Activated CD4-positive, alpha-beta T cell treated with anti-CD3 and anti-CD28 coated beads, Interleukin-2, amount 10 ng/mL, durations not matched to agents 7 days and 5 days (primary cell): ENCODE measurements at regions not wholly inside any gene's neighbourhood (a gene's known extent, or its start where the extent isn't known, plus 50 kb on each side); places are given as distances from the start of the nearest gene placed in this dataset.
"Not testable (repeated sequence)": the region's sequence is repeated elsewhere in the genome, so short reads cannot be mapped to it uniquely, and the experiment has no call there.

ENCODE experiments used
- CTCF ChIA-PET: fragments of 350-600 bp; sonication (Branson Sonifier 250); formaldehyde crosslinking; loops from one replicate; lab custom pipeline; 2021; ENCODE audit warnings: antibody characterized with exemption; lab: Charles Lee
- POLR2A ChIA-PET: fragments of 350-600 bp; sonication (Branson Sonifier 250); formaldehyde crosslinking; loops from one replicate; lab custom pipeline; 2021; ENCODE audit warnings: antibody characterized with exemption; lab: Charles Lee
- DNase-seq: peaks from one replicate; pipeline ENCODE4 v3.0.0-alpha.2; 2020
- H3K27ac Mint-ChIP-seq: one replicate; pipeline ENCODE4 v1.8.0; 2021; ENCODE audit warnings: mild to moderate bottlenecking, moderate library complexity, mixed read lengths
- H3K27me3 Mint-ChIP-seq: one replicate; pipeline ENCODE4 v1.8.0; 2021; ENCODE audit warnings: mixed read lengths
- H3K36me3 Mint-ChIP-seq: one replicate; pipeline ENCODE4 v1.8.0; 2021; ENCODE audit warnings: low read depth, mixed read lengths
- H3K4me1 Mint-ChIP-seq: one replicate; pipeline ENCODE4 v1.8.0; 2021; ENCODE audit warnings: mixed read lengths
- H3K4me3 Mint-ChIP-seq: one replicate; pipeline ENCODE4 v1.8.0; 2021; ENCODE audit warnings: mild to moderate bottlenecking, moderate library complexity, mixed read lengths
- H3K9me3 Mint-ChIP-seq: one replicate; pipeline ENCODE4 v1.8.0; 2021; ENCODE audit warnings: mixed read lengths

GRCh38 chr3:117846238-117846637 lies 1136.7 kb downstream of the TUSC7 start:
- ChIA-PET POLR2A (no interaction called here), CTCF (no interaction called here)
- no peaks in the 10 kb centered on the region for H3K4me1 Mint-ChIP-seq
- no peak overlapping the region for H3K27ac Mint-ChIP-seq
- DNase-seq, result no peak
- no peaks in the 10 kb centered on the region for H3K36me3 Mint-ChIP-seq
- H3K9me3 Mint-ChIP-seq, result no peaks in the 10 kb centered on the region
- no peaks in the 10 kb centered on the region for H3K27me3 Mint-ChIP-seq
- H3K4me3 Mint-ChIP-seq, result no peak overlapping the region

- H3K27me3 Mint-ChIP-seq, result no peaks in the 10 kb centered on the region
- no peak overlapping the region for H3K27ac Mint-ChIP-seq
- H3K36me3 Mint-ChIP-seq, result no peaks in the 10 kb centered on the region
- no peak overlapping the region for H3K4me3 Mint-ChIP-seq
- no peak for DNase-seq
- no peaks in the 10 kb centered on the region for H3K4me1 Mint-ChIP-seq
- ChIA-PET CTCF (interaction anchor here (0.6 kb wide), 1 partner anchor 13 kb away, joined by 3 read pairs; no protein-coding TSS in a partner anchor), POLR2A (no interaction called here)
- H3K9me3 Mint-ChIP-seq, result peaks cover 2% of the 10 kb centered on the region
Measured at GRCh38 chr3:117848606-117849005, 1139.0 kb downstream of the TUSC7 start.

GRCh38 chr3:117853923-117854668 lies 1144.5 kb downstream of the TUSC7 start:
- H3K36me3 Mint-ChIP-seq, result no peaks in the 10 kb centered on the region
- no peak overlapping the region for H3K27ac Mint-ChIP-seq
- peaks cover 2% of the 10 kb centered on the region for H3K9me3 Mint-ChIP-seq
- no peak for DNase-seq
- no peak overlapping the region for H3K4me3 Mint-ChIP-seq
- CTCF ChIA-PET, result no interaction called here
- POLR2A ChIA-PET, result no interaction called here
- no peaks in the 10 kb centered on the region for H3K27me3 Mint-ChIP-seq
- H3K4me1 Mint-ChIP-seq, result no peaks in the 10 kb centered on the region

- DNase-seq, result no peak
- ChIA-PET POLR2A (no interaction called here), CTCF (no interaction called here)
- Mint-ChIP-seq H3K27me3 (no peaks in the 10 kb centered on the region), H3K36me3 (no peaks in the 10 kb centered on the region), H3K4me1 (no peaks in the 10 kb centered on the region), H3K4me3 (no peak overlapping the region), H3K27ac (no peak overlapping the region), H3K9me3 (peaks cover 9% of the 10 kb centered on the region)
Measured at GRCh38 chr3:117856354-117856753, 1146.8 kb downstream of the TUSC7 start.

- Mint-ChIP-seq H3K4me3 (no peak overlapping the region), H3K4me1 (no peaks in the 10 kb centered on the region), H3K36me3 (no peaks in the 10 kb centered on the region), H3K27me3 (no peaks in the 10 kb centered on the region), H3K27ac (no peak overlapping the region), H3K9me3 (peaks cover 7% of the 10 kb centered on the region)
- DNase-seq, result no peak
- ChIA-PET POLR2A (no interaction called here), CTCF (no interaction called here)
Measured at GRCh38 chr3:117863146-117863545, 1153.6 kb downstream of the TUSC7 start.

GRCh38 chr3:117865338-117865737 lies 1155.8 kb downstream of the TUSC7 start:
- no peak for DNase-seq
- Mint-ChIP-seq H3K4me1 (no peaks in the 10 kb centered on the region), H3K4me3 (no peak overlapping the region), H3K36me3 (no peaks in the 10 kb centered on the region), H3K9me3 (peaks cover 4% of the 10 kb centered on the region), H3K27ac (no peak overlapping the region), H3K27me3 (no peaks in the 10 kb centered on the region)
- CTCF ChIA-PET, result no interaction called here
- POLR2A ChIA-PET, result no interaction called here

GRCh38 chr3:117868766-117869165 lies 1159.2 kb downstream of the TUSC7 start:
- no peaks in the 10 kb centered on the region for H3K27me3 Mint-ChIP-seq

GRCh38 chr3:117871934-117872333 lies 1162.4 kb downstream of the TUSC7 start:
- Mint-ChIP-seq H3K4me3 (no peak overlapping the region), H3K4me1 (no peaks in the 10 kb centered on the region), H3K36me3 (no peaks in the 10 kb centered on the region), H3K27ac (no peak overlapping the region), H3K27me3 (no peaks in the 10 kb centered on the region), H3K9me3 (peaks cover 5% of the 10 kb centered on the region)
- POLR2A ChIA-PET, result no interaction called here
- CTCF ChIA-PET, result no interaction called here
- no peak for DNase-seq

More at GRCh38 chr3:117868766-117869165, 1159.2 kb downstream of the TUSC7 start:
- H3K27ac Mint-ChIP-seq, result no peak overlapping the region
- H3K36me3 Mint-ChIP-seq, result no peaks in the 10 kb centered on the region
- no peaks in the 10 kb centered on the region for H3K4me1 Mint-ChIP-seq
- CTCF ChIA-PET, result no interaction called here
- peaks cover 5% of the 10 kb centered on the region for H3K9me3 Mint-ChIP-seq
- DNase-seq, result no peak
- POLR2A ChIA-PET, result no interaction called here
- no peak overlapping the region for H3K4me3 Mint-ChIP-seq

GRCh38 chr3:117872594-117873248 lies 1161.9 kb downstream of the IGSF11 start:
- CTCF ChIA-PET, result interaction anchor here (0.5 kb wide), 1 partner anchor 116 kb away, joined by 3 read pairs; no protein-coding TSS in a partner anchor
- H3K4me3 Mint-ChIP-seq, POLR2A ChIA-PET, H3K9me3 Mint-ChIP-seq, DNase-seq, H3K27ac Mint-ChIP-seq, H3K27me3 Mint-ChIP-seq, H3K4me1 Mint-ChIP-seq, H3K36me3 Mint-ChIP-seq: not testable (repeated sequence)

GRCh38 chr3:117873249-117873600 lies 1161.4 kb downstream of the IGSF11 start:
- DNase-seq, result no peak
- CTCF ChIA-PET, result interaction anchor here (0.5 kb wide), 1 partner anchor 117 kb away, joined by 3 read pairs; no protein-coding TSS in a partner anchor
- POLR2A ChIA-PET, result no interaction called here
- no peaks in the 10 kb centered on the region for H3K27me3 Mint-ChIP-seq
- no peak overlapping the region for H3K27ac Mint-ChIP-seq
- no peaks in the 10 kb centered on the region for H3K4me1 Mint-ChIP-seq
- H3K36me3 Mint-ChIP-seq, result no peaks in the 10 kb centered on the region
- H3K9me3 Mint-ChIP-seq, result peaks cover 5% of the 10 kb centered on the region
- no peak overlapping the region for H3K4me3 Mint-ChIP-seq

GRCh38 chr3:117874028-117874690 lies 1160.5 kb downstream of the IGSF11 start:
- ChIA-PET CTCF (interaction anchor here (0.7 kb wide), 1 partner anchor 69 kb away, joined by 4 read pairs; no protein-coding TSS in a partner anchor), POLR2A (no interaction called here)
- DNase-seq, result no peak
- no peak overlapping the region for H3K4me3 Mint-ChIP-seq
- H3K27me3 Mint-ChIP-seq, result no peaks in the 10 kb centered on the region
- peaks cover 5% of the 10 kb centered on the region for H3K9me3 Mint-ChIP-seq
- no peaks in the 10 kb centered on the region for H3K4me1 Mint-ChIP-seq
- H3K27ac Mint-ChIP-seq, result no peak overlapping the region
- no peaks in the 10 kb centered on the region for H3K36me3 Mint-ChIP-seq

GRCh38 chr3:117874904-117875874 lies 1159.5 kb downstream of the IGSF11 start:
- ChIA-PET POLR2A (no interaction called here), CTCF (interaction anchor here (0.7 kb wide), 1 partner anchor 68 kb away, joined by 4 read pairs; no protein-coding TSS in a partner anchor)
- no peaks in the 10 kb centered on the region for H3K27me3 Mint-ChIP-seq
- DNase-seq, result no peak
- H3K9me3 Mint-ChIP-seq, result peaks cover 5% of the 10 kb centered on the region
- no peaks in the 10 kb centered on the region for H3K4me1 Mint-ChIP-seq
- H3K4me3 Mint-ChIP-seq, result no peak overlapping the region
- no peak overlapping the region for H3K27ac Mint-ChIP-seq
- no peaks in the 10 kb centered on the region for H3K36me3 Mint-ChIP-seq
